ENCODE measurements at regions not wholly inside any gene's neighbourhood (a gene's known extent, or its start where the extent isn't known, plus 50 kb on each side); places are given as distances from the start of the nearest gene placed in this dataset.

DNA sequence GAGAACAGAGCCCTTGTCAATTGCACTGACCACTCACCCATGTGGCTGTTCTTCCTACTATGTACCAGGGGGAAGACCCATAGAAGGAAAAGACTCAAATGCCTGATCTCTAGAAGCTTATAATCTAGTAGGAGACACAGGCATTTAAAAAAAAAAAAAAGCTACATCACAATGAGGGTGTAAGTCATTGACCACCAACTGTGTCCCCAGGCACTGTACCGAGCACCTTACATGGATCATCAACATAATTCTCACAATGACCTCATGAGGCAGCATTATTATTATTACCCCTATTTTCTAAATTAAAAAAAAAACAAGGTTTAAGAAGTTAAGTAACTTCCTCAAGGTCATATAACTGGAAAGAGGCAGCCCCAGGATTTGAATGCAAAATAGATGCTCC lies 247.4 kb downstream of the SHOX2 start:
- TF ChIP-seq EP300 (IDR thresholded peaks at IDR 0.05) (no peak), MYC (IDR thresholded peaks at IDR 0.05; ENCODE audit: borderline replicate concordance, low read length) (no peak), PHF8 (IDR thresholded peaks at IDR 0.05; ENCODE audit: borderline replicate concordance, low read depth) (no peak), NPAS2 (CRISPR knock-in tag; IDR thresholded peaks at IDR 0.05; ENCODE audit: borderline replicate concordance) (no peak), ZNF302 (CRISPR knock-in tag; IDR thresholded peaks at IDR 0.05) (no peak), SMC3 (IDR thresholded peaks at IDR 0.05) (no peak), ZSCAN20 (CRISPR knock-in tag; IDR thresholded peaks at IDR 0.05) (no peak), RNF2 (IDR thresholded peaks at IDR 0.05; ENCODE audit: borderline replicate concordance, low read depth) (no peak), RFX5 (IDR thresholded peaks at IDR 0.05) (no peak), GATA3 (IDR thresholded peaks at IDR 0.05; ENCODE audit: borderline replicate concordance) (no peak), HDAC2 (IDR thresholded peaks at IDR 0.05) (no peak)
- TF ChIP-seq, protein P1, sequence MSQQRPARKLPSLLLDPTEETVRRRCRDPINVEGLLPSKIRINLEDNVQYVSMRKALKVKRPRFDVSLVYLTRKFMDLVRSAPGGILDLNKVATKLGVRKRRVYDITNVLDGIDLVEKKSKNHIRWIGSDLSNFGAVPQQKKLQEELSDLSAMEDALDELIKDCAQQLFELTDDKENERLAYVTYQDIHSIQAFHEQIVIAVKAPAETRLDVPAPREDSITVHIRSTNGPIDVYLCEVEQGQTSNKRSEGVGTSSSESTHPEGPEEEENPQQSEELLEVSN (IDR thresholded peaks at IDR 0.05; ENCODE audit: borderline replicate concordance, low read depth) = no peak
- TF ChIP-seq, protein P2, sequence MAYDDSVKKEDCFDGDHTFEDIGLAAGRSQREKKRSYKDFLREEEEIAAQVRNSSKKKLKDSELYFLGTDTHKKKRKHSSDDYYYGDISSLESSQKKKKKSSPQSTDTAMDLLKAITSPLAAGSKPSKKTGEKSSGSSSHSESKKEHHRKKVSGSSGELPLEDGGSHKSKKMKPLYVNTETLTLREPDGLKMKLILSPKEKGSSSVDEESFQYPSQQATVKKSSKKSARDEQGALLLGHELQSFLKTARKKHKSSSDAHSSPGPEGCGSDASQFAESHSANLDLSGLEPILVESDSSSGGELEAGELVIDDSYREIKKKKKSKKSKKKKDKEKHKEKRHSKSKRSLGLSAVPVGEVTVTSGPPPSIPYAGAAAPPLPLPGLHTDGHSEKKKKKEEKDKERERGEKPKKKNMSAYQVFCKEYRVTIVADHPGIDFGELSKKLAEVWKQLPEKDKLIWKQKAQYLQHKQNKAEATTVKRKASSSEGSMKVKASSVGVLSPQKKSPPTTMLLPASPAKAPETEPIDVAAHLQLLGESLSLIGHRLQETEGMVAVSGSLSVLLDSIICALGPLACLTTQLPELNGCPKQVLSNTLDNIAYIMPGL (CRISPR knock-in tag; IDR thresholded peaks at IDR 0.05; ENCODE audit: borderline replicate concordance) = no peak
- TF ChIP-seq, protein P3, sequence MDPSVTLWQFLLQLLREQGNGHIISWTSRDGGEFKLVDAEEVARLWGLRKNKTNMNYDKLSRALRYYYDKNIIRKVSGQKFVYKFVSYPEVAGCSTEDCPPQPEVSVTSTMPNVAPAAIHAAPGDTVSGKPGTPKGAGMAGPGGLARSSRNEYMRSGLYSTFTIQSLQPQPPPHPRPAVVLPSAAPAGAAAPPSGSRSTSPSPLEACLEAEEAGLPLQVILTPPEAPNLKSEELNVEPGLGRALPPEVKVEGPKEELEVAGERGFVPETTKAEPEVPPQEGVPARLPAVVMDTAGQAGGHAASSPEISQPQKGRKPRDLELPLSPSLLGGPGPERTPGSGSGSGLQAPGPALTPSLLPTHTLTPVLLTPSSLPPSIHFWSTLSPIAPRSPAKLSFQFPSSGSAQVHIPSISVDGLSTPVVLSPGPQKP (IDR thresholded peaks at IDR 0.05; ENCODE audit: low read depth, low read length) = no peak
- TF ChIP-seq, protein P4, sequence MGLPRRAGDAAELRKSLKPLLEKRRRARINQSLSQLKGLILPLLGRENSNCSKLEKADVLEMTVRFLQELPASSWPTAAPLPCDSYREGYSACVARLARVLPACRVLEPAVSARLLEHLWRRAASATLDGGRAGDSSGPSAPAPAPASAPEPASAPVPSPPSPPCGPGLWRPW (IDR thresholded peaks at IDR 0.05) = no peak
- TF ChIP-seq, protein P5, sequence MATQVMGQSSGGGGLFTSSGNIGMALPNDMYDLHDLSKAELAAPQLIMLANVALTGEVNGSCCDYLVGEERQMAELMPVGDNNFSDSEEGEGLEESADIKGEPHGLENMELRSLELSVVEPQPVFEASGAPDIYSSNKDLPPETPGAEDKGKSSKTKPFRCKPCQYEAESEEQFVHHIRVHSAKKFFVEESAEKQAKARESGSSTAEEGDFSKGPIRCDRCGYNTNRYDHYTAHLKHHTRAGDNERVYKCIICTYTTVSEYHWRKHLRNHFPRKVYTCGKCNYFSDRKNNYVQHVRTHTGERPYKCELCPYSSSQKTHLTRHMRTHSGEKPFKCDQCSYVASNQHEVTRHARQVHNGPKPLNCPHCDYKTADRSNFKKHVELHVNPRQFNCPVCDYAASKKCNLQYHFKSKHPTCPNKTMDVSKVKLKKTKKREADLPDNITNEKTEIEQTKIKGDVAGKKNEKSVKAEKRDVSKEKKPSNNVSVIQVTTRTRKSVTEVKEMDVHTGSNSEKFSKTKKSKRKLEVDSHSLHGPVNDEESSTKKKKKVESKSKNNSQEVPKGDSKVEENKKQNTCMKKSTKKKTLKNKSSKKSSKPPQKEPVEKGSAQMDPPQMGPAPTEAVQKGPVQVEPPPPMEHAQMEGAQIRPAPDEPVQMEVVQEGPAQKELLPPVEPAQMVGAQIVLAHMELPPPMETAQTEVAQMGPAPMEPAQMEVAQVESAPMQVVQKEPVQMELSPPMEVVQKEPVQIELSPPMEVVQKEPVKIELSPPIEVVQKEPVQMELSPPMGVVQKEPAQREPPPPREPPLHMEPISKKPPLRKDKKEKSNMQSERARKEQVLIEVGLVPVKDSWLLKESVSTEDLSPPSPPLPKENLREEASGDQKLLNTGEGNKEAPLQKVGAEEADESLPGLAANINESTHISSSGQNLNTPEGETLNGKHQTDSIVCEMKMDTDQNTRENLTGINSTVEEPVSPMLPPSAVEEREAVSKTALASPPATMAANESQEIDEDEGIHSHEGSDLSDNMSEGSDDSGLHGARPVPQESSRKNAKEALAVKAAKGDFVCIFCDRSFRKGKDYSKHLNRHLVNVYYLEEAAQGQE (IDR thresholded peaks at IDR 0.05) = no peak
- no peak for FAIRE-seq
- Histone ChIP-seq H3K27ac (no peak overlapping the region), H3K4me2 (no peak overlapping the region), H3K4me3 (no peak overlapping the region), H3K9me3 (no peaks in the 10 kb centered on the region), H3K4me1 (no peaks in the 10 kb centered on the region)
- ChIA-PET POLR2A (no interaction called here), CTCF (interaction anchor here (0.7 kb wide), 1 partner anchor 86 kb away, joined by 3 read pairs; no protein-coding TSS in a partner anchor)
- no peak for ATAC-seq
- 3% methylated on average over 1 of the region's 1 CpG for WGBS (ENCODE audit: missing lambda C conversion rate)
- no peak for DNase-seq (ENCODE audit: low read depth in 1 of 2, low spot score in 1 of 2)

DNA sequence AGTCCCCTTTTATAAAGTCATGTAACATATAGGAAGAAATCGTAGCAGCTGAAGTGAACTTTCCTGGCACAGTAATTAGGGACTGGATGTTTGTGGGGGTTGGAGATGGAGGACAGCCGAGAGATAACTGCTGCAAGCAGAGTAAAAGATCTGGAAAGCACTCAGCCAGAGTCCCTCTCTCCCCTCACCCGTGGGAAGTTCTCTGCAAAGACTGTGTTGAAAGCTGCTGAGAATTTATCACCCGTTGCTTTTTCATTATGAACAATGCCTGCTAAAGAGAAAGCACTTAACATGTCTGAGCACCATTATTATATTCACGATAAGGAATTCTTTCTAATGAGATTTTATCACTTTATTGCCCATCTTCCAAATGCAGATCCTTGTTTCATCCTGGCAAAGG lies 248.8 kb downstream of the SHOX2 start:
- no peak overlapping the region for H3K27ac ChIP-seq
- H3K9me3 ChIP-seq = 0 out of 3 replicates have a peak, but pooled peaks cover 3% of the 10 kb centered on the region
- no peak for ATAC-seq
- no peak for DNase-seq (ENCODE audit: low read depth in 1 of 2, low spot score in 1 of 2)
- FAIRE-seq = no peak
- no peaks in the 10 kb centered on the region for H3K4me1 ChIP-seq
- H3K4me3 ChIP-seq = no peak overlapping the region
- CTCF ChIA-PET = no interaction called here
- 7% methylated on average over 5 of the region's 5 CpGs for WGBS (ENCODE audit: missing lambda C conversion rate)
- TF ChIP-seq MAZ (IDR thresholded peaks at IDR 0.05; ENCODE audit: borderline replicate concordance, low read depth, low read length) = no peak
- TF ChIP-seq ESRRA (IDR thresholded peaks at IDR 0.05; ENCODE audit: borderline replicate concordance, low read length) = no peak
- no peak for TF ChIP-seq CBX2 (IDR thresholded peaks at IDR 0.05; ENCODE audit: borderline replicate concordance, low read depth)
- no peak for TF ChIP-seq ZNF302 (CRISPR knock-in tag; IDR thresholded peaks at IDR 0.05)
- TF ChIP-seq, protein P1 (IDR thresholded peaks at IDR 0.05; ENCODE audit: borderline replicate concordance, low read depth) = no peak
- TF ChIP-seq CBX8 (IDR thresholded peaks at IDR 0.05) = no peak
- TF ChIP-seq FOSB (CRISPR knock-in tag; IDR thresholded peaks at IDR 0.05) = no peak
- TF ChIP-seq FOXS1 (CRISPR knock-in tag; IDR thresholded peaks at IDR 0.05) = no peak
- TF ChIP-seq NR3C1 (IDR thresholded peaks at IDR 0.05) = no peak
- no peak for TF ChIP-seq HEYL (CRISPR knock-in tag; IDR thresholded peaks at IDR 0.05)
- TF ChIP-seq TFCP2L1 (CRISPR knock-in tag; IDR thresholded peaks at IDR 0.05) = no peak
- TF ChIP-seq, protein P6, sequence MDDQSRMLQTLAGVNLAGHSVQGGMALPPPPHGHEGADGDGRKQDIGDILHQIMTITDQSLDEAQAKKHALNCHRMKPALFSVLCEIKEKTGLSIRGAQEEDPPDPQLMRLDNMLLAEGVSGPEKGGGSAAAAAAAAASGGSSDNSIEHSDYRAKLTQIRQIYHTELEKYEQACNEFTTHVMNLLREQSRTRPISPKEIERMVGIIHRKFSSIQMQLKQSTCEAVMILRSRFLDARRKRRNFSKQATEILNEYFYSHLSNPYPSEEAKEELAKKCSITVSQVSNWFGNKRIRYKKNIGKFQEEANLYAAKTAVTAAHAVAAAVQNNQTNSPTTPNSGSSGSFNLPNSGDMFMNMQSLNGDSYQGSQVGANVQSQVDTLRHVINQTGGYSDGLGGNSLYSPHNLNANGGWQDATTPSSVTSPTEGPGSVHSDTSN (IDR thresholded peaks at IDR 0.05) = no peak
- no peak overlapping the region for H3K4me2 ChIP-seq
- POLR2A ChIA-PET = no interaction called here
